ENCODE measurements at regions not wholly inside any gene's neighbourhood (a gene's known extent, or its start where the extent isn't known, plus 50 kb on each side); places are given as distances from the start of the nearest gene placed in this dataset.

- TF ChIP-seq EZH2 (IDR thresholded peaks at IDR 0.05) (no peak), POLR2AphosphoS5 (IDR thresholded peaks at IDR 0.05; ENCODE audit: borderline replicate concordance, low read depth, low read length) (no peak), FOXP2 (optimal IDR thresholded peaks at IDR 0.05; ENCODE audit: control extremely low read depth, extremely low read length, insufficient read depth) (no peak)
Measured at GRCh38 chr15:70344666-70345065, 246.9 kb upstream of the TLE3 start.

Measured in SK-N-MC (cell line).